Prostate gland (tissue), 2 donors: ENCODE measurements at regions not wholly inside any gene's neighbourhood (a gene's known extent, or its start where the extent isn't known, plus 50 kb on each side); places are given as distances from the start of the nearest gene placed in this dataset.
"Not testable (repeated sequence)": the region's sequence is repeated elsewhere in the genome, so short reads cannot be mapped to it uniquely, and the experiment has no call there.

ENCODE experiments used
- DNase-seq: peaks from one replicate; pipeline ENCODE4 v3.0.0-alpha.2; 2019; ENCODE audit warnings: low spot score
- H3K27ac ChIP-seq, 2 donors: fragments of 200-600 bp; sonication (generic); 2 replicates each; pipeline ENCODE4 v1.5.1; 2017 to 2019
- H3K27me3 ChIP-seq: fragments of 200-600 bp; sonication (generic); replicated peaks from 2 replicates; pipeline ENCODE4 v1.5.1; 2019; ENCODE audit not compliant: insufficient read depth
- H3K36me3 ChIP-seq, 2 donors: fragments of 200-600 bp; sonication (generic); 1 replicate in 1 of 2; 2 replicates in 1 of 2; pipeline versions ENCODE4 v1.5.1 to v1.8.1; 2017 to 2019
- H3K4me1 ChIP-seq: fragments of 200-600 bp; sonication (generic); replicated peaks from 2 replicates; pipeline ENCODE4 v1.5.1; 2019
- H3K4me3 ChIP-seq, 2 donors: fragments of 200-600 bp; sonication (generic); 2 replicates each; pipeline ENCODE4 v1.5.1; 2017 to 2019
- H3K9me3 ChIP-seq: fragments of 200-600 bp; sonication (generic); 2 replicates; pipeline ENCODE4 v1.5.1; 2017
- POLR2A ChIP-seq: fragments of 450-650 bp; IDR thresholded peaks from one replicate; pipeline ENCODE4 v1.6.1; 2016; ENCODE audit warnings: antibody characterized with exemption, mild to moderate bottlenecking
- POLR2AphosphoS5 ChIP-seq: sonication (generic); formaldehyde crosslinking; IDR thresholded peaks from one replicate; pipeline ENCODE4 v1.6.1; 2017; ENCODE audit warnings: antibody characterized with exemption
- WGBS: methylation state at CpG from one replicate; pipeline ENCODE4 v1.1.5; 2018; 5-methylcytosine and 5-hydroxymethylcytosine counted together
- intact Hi-C: fragments of 100-400 bp; cut with DNase I; formaldehyde crosslinking; loops from one replicate; pipeline ENCODE4 v1.14.2; 2022
- TF ChIP-seq, protein P1 (sequence below), 4 experiments: fragments of 200-600 bp in 2 of 4; fragments of 450-650 bp in 2 of 4; sonication (generic) in 2 of 4; IDR thresholded peaks; 1 replicate in 3 of 4; 2 replicates in 1 of 4; pipeline ENCODE4 v1.5.1; 2016 to 2019; ENCODE audit warnings: antibody characterized with exemption in 4 of 4, mild to moderate bottlenecking in 2 of 4, moderate library complexity in 2 of 4

DNA sequence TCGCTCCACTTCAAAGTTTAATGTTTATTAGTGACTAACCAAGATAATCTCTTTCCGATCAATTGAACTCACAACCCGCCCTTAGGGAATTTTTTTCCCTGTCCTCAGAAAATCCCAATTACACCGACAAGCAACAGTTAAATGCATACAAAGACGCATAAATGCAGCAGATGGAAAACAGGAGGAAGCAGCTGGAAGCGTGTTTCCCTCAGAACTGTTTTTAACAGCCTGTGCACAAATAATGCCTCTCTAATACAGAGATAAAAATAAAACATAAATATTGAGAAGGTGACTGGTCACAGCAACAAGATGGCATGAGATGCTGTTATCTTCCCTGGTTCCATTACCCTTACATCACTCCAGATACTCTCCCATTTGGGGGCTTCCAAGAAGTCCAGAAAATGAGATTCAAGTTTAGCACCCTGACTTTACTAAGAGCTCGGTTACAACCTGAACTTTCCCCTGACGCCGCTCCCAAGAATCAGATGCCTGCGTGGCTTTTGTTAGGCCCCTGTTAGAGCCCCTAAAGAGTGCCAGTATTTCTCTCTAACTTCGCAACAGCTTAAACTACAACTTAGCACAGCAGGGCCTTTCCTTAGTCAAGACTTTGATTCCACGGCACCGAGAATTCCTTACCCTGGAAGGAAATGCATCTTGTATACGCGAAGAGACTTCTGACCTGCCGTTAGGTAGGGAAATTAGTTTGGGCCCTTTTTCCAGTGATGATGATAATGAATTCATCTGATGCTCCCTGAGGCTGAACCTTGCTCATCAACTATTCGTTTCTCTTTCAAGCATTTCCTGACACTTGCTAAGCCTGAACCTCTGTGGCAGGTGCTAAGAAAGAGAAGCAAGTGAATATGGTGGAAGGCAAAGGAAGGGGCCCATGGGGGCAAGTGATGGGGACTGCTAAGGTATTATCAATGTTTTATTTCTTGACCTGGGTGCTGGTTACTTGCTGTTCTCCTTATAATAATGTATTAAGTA, 137.7 kb upstream of the SMYD2 start:
- Histone ChIP-seq H3K9me3 (no peaks in the 10 kb centered on the region), H3K36me3 (no peaks in the 10 kb centered on the region), H3K4me3 (no peak overlapping the region), H3K27me3 (no peaks in the 10 kb centered on the region), H3K4me1 (no peaks in the 10 kb centered on the region), H3K27ac (no peak overlapping the region)
- 65% methylated on average over 17 of the region's 17 CpGs for WGBS
- no peak for TF ChIP-seq POLR2AphosphoS5
- TF ChIP-seq, protein P1, sequence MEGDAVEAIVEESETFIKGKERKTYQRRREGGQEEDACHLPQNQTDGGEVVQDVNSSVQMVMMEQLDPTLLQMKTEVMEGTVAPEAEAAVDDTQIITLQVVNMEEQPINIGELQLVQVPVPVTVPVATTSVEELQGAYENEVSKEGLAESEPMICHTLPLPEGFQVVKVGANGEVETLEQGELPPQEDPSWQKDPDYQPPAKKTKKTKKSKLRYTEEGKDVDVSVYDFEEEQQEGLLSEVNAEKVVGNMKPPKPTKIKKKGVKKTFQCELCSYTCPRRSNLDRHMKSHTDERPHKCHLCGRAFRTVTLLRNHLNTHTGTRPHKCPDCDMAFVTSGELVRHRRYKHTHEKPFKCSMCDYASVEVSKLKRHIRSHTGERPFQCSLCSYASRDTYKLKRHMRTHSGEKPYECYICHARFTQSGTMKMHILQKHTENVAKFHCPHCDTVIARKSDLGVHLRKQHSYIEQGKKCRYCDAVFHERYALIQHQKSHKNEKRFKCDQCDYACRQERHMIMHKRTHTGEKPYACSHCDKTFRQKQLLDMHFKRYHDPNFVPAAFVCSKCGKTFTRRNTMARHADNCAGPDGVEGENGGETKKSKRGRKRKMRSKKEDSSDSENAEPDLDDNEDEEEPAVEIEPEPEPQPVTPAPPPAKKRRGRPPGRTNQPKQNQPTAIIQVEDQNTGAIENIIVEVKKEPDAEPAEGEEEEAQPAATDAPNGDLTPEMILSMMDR (IDR thresholded peaks at IDR 0.05) = no peak
- TF ChIP-seq POLR2A = no peak
- intact Hi-C loops = no loop called here
- no peak for DNase-seq

DNA sequence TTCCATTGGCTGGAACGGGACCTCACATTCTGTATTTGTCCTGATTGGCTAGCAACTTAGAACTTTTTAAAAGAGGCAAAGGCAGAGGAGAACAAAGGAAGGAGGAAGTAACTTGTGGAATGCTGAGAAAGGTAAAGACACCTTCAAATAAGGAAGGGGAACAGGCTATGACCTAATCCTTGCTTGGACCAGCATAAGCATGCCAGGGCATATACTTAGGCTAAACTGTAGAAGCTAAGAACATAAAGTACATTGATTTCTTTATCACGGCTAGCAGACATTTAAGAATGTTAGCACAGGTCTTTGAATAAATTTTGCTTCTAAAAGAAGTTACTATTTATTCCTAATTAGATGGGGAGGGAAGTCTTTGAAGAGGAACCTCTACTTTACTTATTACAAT, 136.4 kb upstream of the SMYD2 start:
- H3K27ac ChIP-seq, H3K4me3 ChIP-seq, H3K9me3 ChIP-seq, H3K4me1 ChIP-seq, H3K27me3 ChIP-seq, DNase-seq, H3K36me3 ChIP-seq, intact Hi-C loops: not testable (repeated sequence)
- 60% methylated on average over 2 of the region's 2 CpGs for WGBS

DNA sequence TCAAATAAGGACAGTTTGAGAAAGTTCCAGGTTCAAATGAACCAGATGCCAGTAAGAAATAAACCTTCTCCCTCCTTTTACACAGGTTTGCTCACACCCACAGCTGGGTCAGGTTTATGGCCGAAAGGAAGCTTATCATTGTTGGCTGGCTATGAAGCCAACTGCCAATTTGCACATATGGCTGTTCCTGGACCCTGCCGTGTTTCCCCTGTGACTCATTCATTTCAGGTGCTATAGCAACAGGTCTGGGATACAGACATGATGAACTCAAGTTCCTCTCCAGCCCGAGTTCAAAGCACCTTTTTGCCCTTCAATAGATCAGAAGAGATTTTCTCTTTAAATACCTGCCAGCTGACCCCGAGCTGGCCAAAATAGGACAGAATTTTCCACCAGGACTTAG, 134.4 kb upstream of the SMYD2 start:
- Histone ChIP-seq H3K27me3 (no peaks in the 10 kb centered on the region), H3K27ac (no peak overlapping the region), H3K4me1 (no peaks in the 10 kb centered on the region), H3K9me3 (no peaks in the 10 kb centered on the region), H3K36me3 (no peaks in the 10 kb centered on the region), H3K4me3 (no peak overlapping the region)
- intact Hi-C loops = no loop called here
- TF ChIP-seq, protein P1 (IDR thresholded peaks at IDR 0.05) = no peak
- TF ChIP-seq POLR2AphosphoS5 = no peak
- TF ChIP-seq POLR2A = no peak
- no peak for DNase-seq
- 41% methylated on average over 4 of the region's 4 CpGs for WGBS

DNA sequence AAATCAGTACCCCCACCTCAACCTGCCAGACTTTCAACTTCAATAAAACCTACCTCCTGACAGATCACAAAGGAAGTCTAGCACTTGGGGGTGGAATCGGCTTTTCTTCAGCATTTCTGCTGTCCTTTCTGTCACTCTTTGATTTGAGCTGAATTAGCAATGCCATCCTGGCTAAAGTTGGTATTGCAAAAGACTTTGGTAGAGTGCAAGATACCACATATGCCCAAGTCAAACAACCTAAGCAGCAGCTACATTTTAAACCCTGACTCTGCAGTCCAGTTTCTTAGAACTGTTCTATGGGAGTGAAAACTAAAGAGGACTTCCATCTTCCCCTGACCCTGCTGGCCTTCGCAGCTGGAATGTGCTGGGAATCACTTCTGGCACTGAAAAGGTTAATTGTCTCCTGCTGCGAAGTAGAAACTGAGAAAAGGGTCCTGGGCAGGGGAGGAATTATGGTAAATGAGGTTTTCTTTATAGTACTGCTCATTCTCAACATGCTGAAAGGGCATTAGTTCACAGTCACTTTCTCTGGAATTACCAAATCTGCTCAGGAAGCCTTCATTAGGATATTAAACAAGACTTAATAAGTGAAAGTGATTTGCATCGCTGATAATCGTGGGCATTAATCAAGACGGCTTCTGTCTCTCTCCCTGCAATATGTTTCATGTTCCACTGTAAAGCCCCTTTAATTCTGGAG, 126.2 kb upstream of the SMYD2 start:
- no peaks in the 10 kb centered on the region for H3K27me3 ChIP-seq
- intact Hi-C loops = no loop called here
- no peaks in the 10 kb centered on the region for H3K36me3 ChIP-seq
- no peak overlapping the region for H3K4me3 ChIP-seq
- TF ChIP-seq POLR2A (no peak), POLR2AphosphoS5 (no peak)
- TF ChIP-seq, protein P1 (IDR thresholded peaks at IDR 0.05) = no peak
- no peaks in the 10 kb centered on the region for H3K9me3 ChIP-seq
- 54% methylated on average over 6 of the region's 6 CpGs for WGBS
- no peak overlapping the region for H3K27ac ChIP-seq
- DNase-seq = no peak
- H3K4me1 ChIP-seq = no peaks in the 10 kb centered on the region

DNA sequence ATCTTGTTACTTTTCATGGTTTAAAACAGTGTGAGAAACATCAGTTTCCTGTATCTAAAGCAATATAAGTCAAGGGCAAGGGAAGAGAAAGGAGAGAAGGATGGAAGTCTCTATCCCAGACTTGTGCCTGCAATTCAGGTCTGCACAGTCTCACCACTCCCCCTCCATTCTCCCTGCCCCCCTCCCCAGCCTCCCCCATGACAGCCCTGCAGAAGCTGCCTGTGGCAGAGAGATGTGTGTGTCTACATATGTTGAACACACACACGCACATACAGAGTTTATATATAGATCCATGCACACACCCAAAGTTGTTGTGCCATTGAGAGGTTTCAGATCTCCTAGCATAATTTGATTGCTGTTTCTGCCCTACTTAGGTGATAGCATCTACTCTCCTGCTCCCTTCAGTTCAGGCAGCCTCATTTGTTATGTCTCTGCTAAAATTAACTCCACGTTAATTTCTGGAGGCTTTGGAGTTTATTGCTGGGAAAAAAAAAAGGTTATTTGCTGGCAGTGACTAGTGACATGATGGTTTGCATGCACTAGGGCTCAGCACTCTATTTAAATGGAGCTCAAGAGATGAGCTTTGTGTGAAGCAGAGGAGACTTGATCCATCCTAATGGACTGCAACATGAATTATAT, 124.9 kb upstream of the SMYD2 start:
- no peak overlapping the region for H3K27ac ChIP-seq
- no peaks in the 10 kb centered on the region for H3K4me1 ChIP-seq
- no peak overlapping the region for H3K4me3 ChIP-seq
- intact Hi-C loops = no loop called here
- H3K36me3 ChIP-seq = no peaks in the 10 kb centered on the region
- H3K9me3 ChIP-seq = no peaks in the 10 kb centered on the region
- no peaks in the 10 kb centered on the region for H3K27me3 ChIP-seq
- no peak for TF ChIP-seq POLR2AphosphoS5
- TF ChIP-seq, protein P1 (IDR thresholded peaks at IDR 0.05) = no peak
- TF ChIP-seq POLR2A = no peak
- 32% methylated on average over 2 of the region's 2 CpGs for WGBS
- no peak for DNase-seq
